Neural cell (in vitro differentiated cells): ENCODE measurements at regions not wholly inside any gene's neighbourhood (a gene's known extent, or its start where the extent isn't known, plus 50 kb on each side); places are given as distances from the start of the nearest gene placed in this dataset.
A peak's percentile ranks its signal among the peaks of the same experiment; 100 is the strongest.

Experiments
- H2AFZ ChIP-seq: fragments of 200-600, 300-800 bp; sonication (generic), shearing (Covaris generic); 2 replicates; pipeline ENCODE4 v1.6.0; 2014; ENCODE audit warnings: low read depth, mild to moderate bottlenecking, antibody characterized with exemption, low read length, moderate library complexity
- H3F3A ChIP-seq: fragments of 200-600 bp; shearing (Covaris generic); 2 replicates; pipeline ENCODE4 v1.6.1; 2016; ENCODE audit warnings: mild to moderate bottlenecking, moderate library complexity, mixed read lengths, antibody characterized with exemption, low read length; ENCODE audit not compliant: insufficient read depth, poor library complexity, severe bottlenecking
- H3K27ac ChIP-seq: fragments of 200-600, 300-800 bp; sonication (generic), shearing (Covaris generic); 2 replicates; pipeline ENCODE4 v1.5.1; 2014; ENCODE audit warnings: mild to moderate bottlenecking, low read length, moderate library complexity
- H3K27me3 ChIP-seq: fragments of 300-800, 200-600 bp; sonication (generic), shearing (Covaris generic); 2 replicates; pipeline ENCODE4 v1.6.0; 2014; ENCODE audit warnings: mild to moderate bottlenecking, low read depth, low read length, moderate library complexity; ENCODE audit not compliant: insufficient read depth
- H3K36me3 ChIP-seq: fragments of 300-800, 200-600 bp; sonication (generic), shearing (Covaris generic); 2 replicates; pipeline ENCODE4 v1.5.1; 2014; ENCODE audit warnings: mild to moderate bottlenecking, antibody characterized with exemption, low read length, moderate library complexity; ENCODE audit not compliant: insufficient read depth
- H3K4me2 ChIP-seq: fragments of 300-800, 200-600 bp; sonication (generic), shearing (Covaris generic); 2 replicates; pipeline ENCODE4 v1.6.0; 2014; ENCODE audit warnings: mild to moderate bottlenecking, low read length
- H3K4me3 ChIP-seq: fragments of 300-800, 200-600 bp; sonication (generic), shearing (Covaris generic); 2 replicates; pipeline ENCODE4 v1.5.1; 2014; ENCODE audit warnings: mild to moderate bottlenecking, low read length, moderate library complexity
- H3K79me2 ChIP-seq: fragments of 200-600 bp; shearing (Covaris generic); replicated peaks from 2 replicates; pipeline ENCODE4 v1.6.0; 2014; ENCODE audit warnings: mild to moderate bottlenecking, low read length, moderate library complexity; ENCODE audit not compliant: insufficient read depth
- H3K9ac ChIP-seq: fragments of 300-800, 200-600 bp; sonication (generic), shearing (Covaris generic); 2 replicates; pipeline ENCODE4 v1.6.1; 2016; ENCODE audit warnings: mild to moderate bottlenecking, low read length, mixed read lengths
- H3K9me2 ChIP-seq: fragments of 200-600 bp; shearing (Covaris generic); 2 replicates; pipeline ENCODE4 v1.6.1; 2016; ENCODE audit warnings: mild to moderate bottlenecking, low read length, mixed read lengths; ENCODE audit not compliant: insufficient read depth
- H3K9me3 ChIP-seq: fragments of 200-600, 300-800 bp; sonication (generic), shearing (Covaris generic); 2 replicates; pipeline ENCODE4 v1.6.1; 2016; ENCODE audit warnings: mild to moderate bottlenecking, mixed run types, low read length, moderate library complexity, mixed read lengths
- H4K20me1 ChIP-seq: fragments of 200-600 bp; shearing (Covaris generic); 2 replicates; pipeline ENCODE4 v1.6.1; 2016; ENCODE audit warnings: mild to moderate bottlenecking, mixed run types; ENCODE audit not compliant: insufficient read depth
- EP300 ChIP-seq: fragments of 450-650 bp; conservative IDR thresholded peaks from 2 replicates; pipeline ENCODE4 v1.6.1; 2014; ENCODE audit warnings: antibody characterized with exemption, mild to moderate bottlenecking, moderate library complexity; ENCODE audit not compliant: poor library complexity, severe bottlenecking
- EZH2 ChIP-seq: fragments of 200-600, 300-800 bp; shearing (Covaris generic), sonication (generic); IDR thresholded peaks from 2 replicates; pipeline ENCODE4 v1.6.1; 2014; ENCODE audit warnings: antibody characterized with exemption, low read length, borderline replicate concordance, mild to moderate bottlenecking; ENCODE audit not compliant: insufficient read depth, poor library complexity, severe bottlenecking
- MXI1 ChIP-seq: fragments of 450-650 bp; conservative IDR thresholded peaks from 2 replicates; pipeline ENCODE4 v1.6.1; 2014; ENCODE audit warnings: antibody characterized with exemption, mild to moderate bottlenecking; ENCODE audit not compliant: poor library complexity, severe bottlenecking
- POLR2AphosphoS5 ChIP-seq: IDR thresholded peaks from 2 replicates; pipeline ENCODE4 v1.6.1; 2012
- RAD21 ChIP-seq: fragments of 450-650 bp; conservative IDR thresholded peaks from 2 replicates; pipeline ENCODE4 v1.6.1; 2014; ENCODE audit warnings: antibody characterized with exemption, mild to moderate bottlenecking, moderate library complexity

DNA sequence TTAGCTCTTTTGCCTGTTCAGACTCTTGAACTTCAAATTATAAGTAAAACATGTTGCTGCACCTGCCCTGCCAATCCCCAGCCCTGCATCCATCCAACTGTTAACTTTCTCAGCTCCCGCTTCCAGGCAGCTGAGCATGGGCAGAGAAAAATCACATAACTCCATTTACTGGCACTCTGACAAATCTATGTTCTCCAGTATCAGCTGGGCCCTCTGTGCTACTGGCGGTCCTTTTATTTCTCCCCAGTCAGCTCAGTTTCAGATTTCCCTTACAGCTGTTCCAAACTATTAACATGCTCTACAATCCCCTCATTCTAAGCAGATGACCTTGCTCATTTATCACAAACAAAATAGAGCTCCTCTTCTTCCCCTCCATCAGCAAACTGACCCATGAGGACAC is 240.4 kb upstream of the TET2 start:
- Histone ChIP-seq H3K79me2 (no peaks in the 10 kb centered on the region), H3K9me2 (no peaks in the 10 kb centered on the region), H2AFZ (no peak overlapping the region), H3K36me3 (no peaks in the 10 kb centered on the region), H3K27ac (peak overlapping the region; percentile 67), H3F3A (no peaks in the 10 kb centered on the region), H3K9me3 (no peaks in the 10 kb centered on the region), H3K9ac (no peak overlapping the region), H3K27me3 (no peaks in the 10 kb centered on the region), H3K4me2 (no peak overlapping the region), H3K4me3 (no peak overlapping the region), H4K20me1 (no peaks in the 10 kb centered on the region)
- no peak for TF ChIP-seq POLR2AphosphoS5
- no peak for TF ChIP-seq EZH2
- no peak for TF ChIP-seq EP300
- no peak for TF ChIP-seq RAD21
- TF ChIP-seq MXI1, result no peak

DNA sequence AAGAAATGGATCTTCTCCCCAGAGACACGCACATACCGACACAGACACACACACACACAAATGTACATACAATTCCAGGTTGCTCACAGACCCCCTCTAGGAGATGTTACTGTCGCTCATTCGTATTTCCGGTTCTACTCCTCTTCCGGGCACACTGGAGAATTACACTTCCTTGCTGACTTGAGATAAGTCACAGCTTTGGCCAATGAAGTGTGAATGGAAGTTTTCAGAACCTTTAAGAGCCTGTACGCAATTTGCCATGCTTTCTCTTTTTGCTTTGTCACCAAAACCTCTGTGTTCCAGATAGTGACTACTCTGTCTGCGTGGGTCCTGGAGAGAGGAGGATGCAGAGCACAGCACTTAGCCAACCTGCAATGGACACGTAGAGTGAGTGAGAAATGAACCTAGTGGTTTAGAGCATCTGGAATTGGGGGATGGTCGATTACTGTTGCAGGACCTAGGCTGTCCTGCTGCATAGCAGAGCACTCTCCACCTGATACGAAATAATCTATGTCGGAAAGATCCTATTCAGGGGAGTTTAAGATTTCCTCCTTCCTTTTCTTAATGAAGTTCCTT is 239.5 kb upstream of the TET2 start:
- Histone ChIP-seq H2AFZ (no peak overlapping the region), H3K9ac (no peak overlapping the region), H4K20me1 (no peaks in the 10 kb centered on the region), H3K27ac (no peak overlapping the region), H3K79me2 (no peaks in the 10 kb centered on the region), H3K9me3 (no peaks in the 10 kb centered on the region), H3F3A (no peaks in the 10 kb centered on the region), H3K4me3 (no peak overlapping the region), H3K9me2 (no peaks in the 10 kb centered on the region), H3K36me3 (no peaks in the 10 kb centered on the region), H3K4me2 (no peak overlapping the region), H3K27me3 (no peaks in the 10 kb centered on the region)
- no peak for TF ChIP-seq MXI1

DNA sequence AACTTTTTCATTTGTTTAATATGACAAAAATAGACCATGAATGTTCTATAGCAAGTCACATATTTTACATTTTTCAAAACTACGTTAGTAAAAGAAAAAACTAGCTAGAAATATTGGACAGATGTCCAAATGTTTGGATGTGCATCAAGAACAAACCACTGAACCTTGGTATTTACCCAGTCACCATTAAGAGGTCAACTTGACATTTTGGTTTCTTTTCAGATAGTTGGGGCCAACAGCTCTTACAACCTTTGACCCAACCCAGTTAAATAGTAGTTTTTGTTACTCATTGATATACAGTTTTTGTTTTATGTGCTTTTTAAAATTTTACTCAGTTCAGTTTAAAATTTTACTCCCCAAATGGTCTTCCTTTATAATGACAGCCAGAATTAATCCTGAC is 238.7 kb upstream of the TET2 start:
- Histone ChIP-seq H3K79me2 (no peaks in the 10 kb centered on the region), H3K9me3 (no peaks in the 10 kb centered on the region), H3F3A (no peaks in the 10 kb centered on the region), H3K4me3 (no peak overlapping the region), H3K27ac (no peak overlapping the region), H3K36me3 (no peaks in the 10 kb centered on the region), H3K4me2 (no peak overlapping the region), H3K27me3 (no peaks in the 10 kb centered on the region), H4K20me1 (no peaks in the 10 kb centered on the region), H3K9ac (no peak overlapping the region), H2AFZ (no peak overlapping the region), H3K9me2 (no peaks in the 10 kb centered on the region)
- no peak for TF ChIP-seq EZH2
- TF ChIP-seq MXI1, result no peak

DNA sequence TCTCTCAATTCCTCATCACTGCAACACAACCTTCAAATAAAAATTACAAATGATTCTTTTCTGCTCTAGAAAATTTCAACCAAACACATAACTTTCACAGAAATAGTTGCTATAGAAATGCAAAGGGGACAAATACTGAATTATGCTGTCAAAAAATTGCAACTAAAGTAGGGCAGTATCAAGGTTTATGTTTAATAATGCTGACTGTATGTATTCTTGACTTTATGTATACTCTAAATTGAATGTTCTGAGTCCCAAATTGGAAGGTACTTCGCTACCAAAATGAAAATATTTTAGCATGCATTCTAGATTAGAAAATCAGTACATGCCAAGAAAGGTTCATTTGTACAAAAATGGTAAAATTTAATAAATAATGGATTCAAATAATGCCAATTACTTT is 237.3 kb upstream of the TET2 start:
- H3K36me3 ChIP-seq, result no peaks in the 10 kb centered on the region
- no peaks in the 10 kb centered on the region for H3K9me3 ChIP-seq
- H3K27me3 ChIP-seq, result no peaks in the 10 kb centered on the region

More for the DNA sequence above, 237.3 kb upstream of the TET2 start:
- H3K4me3 ChIP-seq, result no peak overlapping the region
- no peak for TF ChIP-seq RAD21
- TF ChIP-seq EP300, result no peak
- H3F3A ChIP-seq, result no peaks in the 10 kb centered on the region
- no peaks in the 10 kb centered on the region for H4K20me1 ChIP-seq
- H3K27ac ChIP-seq, result no peak overlapping the region
- no peak overlapping the region for H3K9ac ChIP-seq
- no peak overlapping the region for H3K4me2 ChIP-seq
- H2AFZ ChIP-seq, result no peak overlapping the region
- no peaks in the 10 kb centered on the region for H3K9me2 ChIP-seq
- no peaks in the 10 kb centered on the region for H3K79me2 ChIP-seq
